DOHH2 (cell line): ENCODE measurements at regions not wholly inside any gene's neighbourhood (a gene's known extent, or its start where the extent isn't known, plus 50 kb on each side); places are given as distances from the start of the nearest gene placed in this dataset.

Source experiments
- CTCF ChIP-seq: fragments of 200-600 bp; sonication (generic); IDR thresholded peaks from one replicate; pipeline ENCODE4 v1.5.1; 2014; ENCODE audit warnings: antibody characterized with exemption, mild to moderate bottlenecking, low read depth, low read length; ENCODE audit not compliant: poor library complexity, severe bottlenecking
- EZH2phosphoT487 ChIP-seq: fragments of 200-600 bp; sonication (generic); IDR thresholded peaks from 2 replicates; pipeline ENCODE4 v1.6.1; 2017; ENCODE audit warnings: borderline replicate concordance, mild to moderate bottlenecking, antibody characterized with exemption, low read length, moderate library complexity, mixed read lengths

GRCh38 chr22:26937213-26937612 lies 279.8 kb downstream of the MIAT start:
- TF ChIP-seq CTCF (no peak), EZH2phosphoT487 (no peak)
